GM12874 (cell line): ENCODE measurements at regions not wholly inside any gene's neighbourhood (a gene's known extent, or its start where the extent isn't known, plus 50 kb on each side); places are given as distances from the start of the nearest gene placed in this dataset.

Experiments used
- TF ChIP-seq, protein P1 (sequence below): IDR thresholded peaks from 2 replicates; pipeline ENCODE4 v1.5.1; 2011; ENCODE audit warnings: low read depth, mild to moderate bottlenecking, control low read depth, low read length, moderate library complexity; ENCODE audit not compliant: insufficient read depth

GRCh38 chr18:51399491-51400122, 202.1 kb upstream of the MEX3C start:
- TF ChIP-seq, protein P1, sequence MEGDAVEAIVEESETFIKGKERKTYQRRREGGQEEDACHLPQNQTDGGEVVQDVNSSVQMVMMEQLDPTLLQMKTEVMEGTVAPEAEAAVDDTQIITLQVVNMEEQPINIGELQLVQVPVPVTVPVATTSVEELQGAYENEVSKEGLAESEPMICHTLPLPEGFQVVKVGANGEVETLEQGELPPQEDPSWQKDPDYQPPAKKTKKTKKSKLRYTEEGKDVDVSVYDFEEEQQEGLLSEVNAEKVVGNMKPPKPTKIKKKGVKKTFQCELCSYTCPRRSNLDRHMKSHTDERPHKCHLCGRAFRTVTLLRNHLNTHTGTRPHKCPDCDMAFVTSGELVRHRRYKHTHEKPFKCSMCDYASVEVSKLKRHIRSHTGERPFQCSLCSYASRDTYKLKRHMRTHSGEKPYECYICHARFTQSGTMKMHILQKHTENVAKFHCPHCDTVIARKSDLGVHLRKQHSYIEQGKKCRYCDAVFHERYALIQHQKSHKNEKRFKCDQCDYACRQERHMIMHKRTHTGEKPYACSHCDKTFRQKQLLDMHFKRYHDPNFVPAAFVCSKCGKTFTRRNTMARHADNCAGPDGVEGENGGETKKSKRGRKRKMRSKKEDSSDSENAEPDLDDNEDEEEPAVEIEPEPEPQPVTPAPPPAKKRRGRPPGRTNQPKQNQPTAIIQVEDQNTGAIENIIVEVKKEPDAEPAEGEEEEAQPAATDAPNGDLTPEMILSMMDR: no peak

- TF ChIP-seq, protein P1: no peak
Measured at GRCh38 chr18:51400721-51401120, 203.2 kb upstream of the MEX3C start.

- TF ChIP-seq, protein P1: no peak
Measured at GRCh38 chr18:51401912-51402311, 204.4 kb upstream of the MEX3C start.

DNA sequence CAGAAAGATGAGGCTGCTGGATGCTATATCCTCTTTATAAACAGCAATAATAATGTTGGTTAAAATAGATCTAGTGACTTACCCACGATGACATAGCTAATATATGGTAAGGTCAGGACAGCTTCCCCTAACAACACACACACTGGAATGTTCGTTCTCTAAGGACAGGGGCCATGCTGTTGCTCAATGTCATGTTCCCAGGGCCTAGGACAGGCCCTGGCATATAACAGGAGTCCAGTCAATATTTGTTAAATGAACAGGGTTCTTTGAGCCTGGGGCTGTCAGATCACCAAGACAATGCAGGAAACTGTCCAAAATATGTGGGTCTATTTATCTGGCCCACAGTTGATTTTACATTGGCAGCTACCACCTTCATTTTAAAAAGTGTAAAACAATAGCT, 207.1 kb upstream of the MEX3C start:
- TF ChIP-seq, protein P1: no peak

DNA sequence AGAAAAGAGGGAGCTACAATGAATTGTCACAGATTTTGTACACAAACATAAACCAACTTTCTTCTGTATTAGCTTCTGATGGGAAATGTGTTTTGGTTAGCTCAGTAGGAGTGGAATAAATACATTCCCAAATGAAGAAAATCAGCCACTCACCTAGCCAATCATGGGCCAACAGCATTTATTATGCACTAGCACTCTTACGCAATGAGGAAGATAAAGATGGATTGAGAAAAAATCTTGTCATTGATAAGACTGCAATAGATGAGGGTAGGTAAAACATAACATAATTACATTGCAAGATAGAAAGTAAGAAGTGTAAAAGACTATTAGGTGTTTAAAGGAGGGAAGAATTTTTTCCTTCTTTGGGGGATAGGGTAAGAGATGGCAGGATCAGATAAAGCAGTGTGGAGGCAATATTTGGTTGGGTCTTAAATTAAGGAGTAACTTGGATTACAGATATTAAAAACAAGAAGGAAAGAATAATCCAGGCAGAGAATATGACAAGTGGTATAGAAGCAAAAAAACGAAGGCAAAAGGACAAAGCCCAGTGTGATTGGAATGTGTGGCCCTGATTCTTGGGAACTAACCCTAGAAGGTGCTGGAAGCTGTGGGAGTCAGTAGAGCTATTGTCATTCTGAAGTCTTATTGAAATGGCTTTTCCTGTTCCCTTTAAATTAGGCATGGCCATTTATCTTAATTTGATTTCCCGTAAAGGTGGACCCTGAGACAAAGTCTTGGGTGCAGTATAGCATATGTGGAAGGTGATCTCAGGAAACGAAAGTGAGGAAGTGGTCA, 208.4 kb upstream of the MEX3C start:
- TF ChIP-seq, protein P1: no peak

GRCh38 chr18:51417643-51418483, 220.4 kb upstream of the MEX3C start:
- TF ChIP-seq, protein P1: no peak

GRCh38 chr18:51425475-51425874, 228.0 kb upstream of the MEX3C start:
- TF ChIP-seq, protein P1: no peak
